GM12878 (cell line): ENCODE measurements at regions not wholly inside any gene's neighbourhood (a gene's known extent, or its start where the extent isn't known, plus 50 kb on each side); places are given as distances from the start of the nearest gene placed in this dataset.

Source experiments
- CREB1 ChIP-seq: IDR thresholded peaks from 2 replicates; pipeline ENCODE4 v1.6.1; 2012; ENCODE audit warnings: low read depth, mild to moderate bottlenecking, inconsistent platforms
- POLR2AphosphoS2 ChIP-seq: IDR thresholded peaks from 2 replicates; pipeline ENCODE4 v1.6.1; 2011; ENCODE audit warnings: low read depth, mild to moderate bottlenecking, low read length, improper control_type of control experiment, moderate library complexity
- SREBF2 ChIP-seq: IDR thresholded peaks from 2 replicates; pipeline ENCODE4 v1.6.1; 2012; ENCODE audit warnings: mild to moderate bottlenecking, low read length
- TCF7 ChIP-seq: IDR thresholded peaks from 2 replicates; pipeline ENCODE4 v1.6.1; 2014; ENCODE audit warnings: antibody characterized with exemption, borderline replicate concordance
- USF1 ChIP-seq: IDR thresholded peaks from 2 replicates; pipeline ENCODE4 v1.6.1; 2011; ENCODE audit warnings: borderline replicate concordance, low read depth, mild to moderate bottlenecking, moderate library complexity, mixed read lengths, low read length; ENCODE audit not compliant: insufficient read depth; ENCODE audit errors: extremely low read length
- TF ChIP-seq, protein P1 (sequence below), 3 experiments: IDR thresholded peaks in 2 of 3; conservative IDR thresholded peaks in 1 of 3; 2 replicates each; pipeline ENCODE4 v1.5.1; 2011; ENCODE audit warnings: low read depth in 3 of 3, low read length in 3 of 3, mild to moderate bottlenecking in 3 of 3, control low read depth in 2 of 3, moderate library complexity in 2 of 3, inconsistent platforms in 1 of 3, mixed read lengths in 1 of 3; ENCODE audit not compliant: control insufficient read depth in 2 of 3, insufficient read depth in 1 of 3; ENCODE audit errors: extremely low read depth in 1 of 3
- TF ChIP-seq, protein P2 (sequence below): fragments of 450-650 bp; IDR thresholded peaks from 2 replicates; pipeline ENCODE4 v1.6.1; 2016; ENCODE audit warnings: mild to moderate bottlenecking

DNA sequence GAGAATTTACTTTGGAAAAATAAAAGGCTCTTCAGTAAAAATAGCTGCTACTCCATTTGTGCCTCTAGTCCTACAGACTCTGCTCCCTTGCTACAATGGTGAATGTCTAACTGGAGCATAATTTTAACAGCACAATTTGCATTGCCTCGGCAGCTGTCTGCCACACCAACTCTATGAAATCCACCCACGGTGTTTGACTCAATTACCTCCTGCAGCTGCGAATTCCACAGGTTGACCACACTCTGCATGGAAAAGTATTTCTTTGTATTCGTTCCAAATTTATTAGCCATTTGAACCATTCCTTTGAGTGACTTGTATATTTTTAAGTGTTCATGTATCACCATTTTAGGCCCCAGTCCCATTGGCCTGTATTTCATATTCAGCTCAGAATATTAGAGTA, 182.1 kb upstream of the CCDC68 start:
- no peak for TF ChIP-seq USF1
- TF ChIP-seq, protein P1, sequence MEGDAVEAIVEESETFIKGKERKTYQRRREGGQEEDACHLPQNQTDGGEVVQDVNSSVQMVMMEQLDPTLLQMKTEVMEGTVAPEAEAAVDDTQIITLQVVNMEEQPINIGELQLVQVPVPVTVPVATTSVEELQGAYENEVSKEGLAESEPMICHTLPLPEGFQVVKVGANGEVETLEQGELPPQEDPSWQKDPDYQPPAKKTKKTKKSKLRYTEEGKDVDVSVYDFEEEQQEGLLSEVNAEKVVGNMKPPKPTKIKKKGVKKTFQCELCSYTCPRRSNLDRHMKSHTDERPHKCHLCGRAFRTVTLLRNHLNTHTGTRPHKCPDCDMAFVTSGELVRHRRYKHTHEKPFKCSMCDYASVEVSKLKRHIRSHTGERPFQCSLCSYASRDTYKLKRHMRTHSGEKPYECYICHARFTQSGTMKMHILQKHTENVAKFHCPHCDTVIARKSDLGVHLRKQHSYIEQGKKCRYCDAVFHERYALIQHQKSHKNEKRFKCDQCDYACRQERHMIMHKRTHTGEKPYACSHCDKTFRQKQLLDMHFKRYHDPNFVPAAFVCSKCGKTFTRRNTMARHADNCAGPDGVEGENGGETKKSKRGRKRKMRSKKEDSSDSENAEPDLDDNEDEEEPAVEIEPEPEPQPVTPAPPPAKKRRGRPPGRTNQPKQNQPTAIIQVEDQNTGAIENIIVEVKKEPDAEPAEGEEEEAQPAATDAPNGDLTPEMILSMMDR (IDR thresholded peaks at IDR 0.05 in 2 of 3, conservative IDR thresholded peaks at IDR 0.05 in 1 of 3; ENCODE audit: control insufficient read depth in 2 of 3, extremely low read depth in 1 of 3, insufficient read depth in 1 of 3, low read depth in 3 of 3, low read length in 3 of 3): no peak
- TF ChIP-seq, protein P2, sequence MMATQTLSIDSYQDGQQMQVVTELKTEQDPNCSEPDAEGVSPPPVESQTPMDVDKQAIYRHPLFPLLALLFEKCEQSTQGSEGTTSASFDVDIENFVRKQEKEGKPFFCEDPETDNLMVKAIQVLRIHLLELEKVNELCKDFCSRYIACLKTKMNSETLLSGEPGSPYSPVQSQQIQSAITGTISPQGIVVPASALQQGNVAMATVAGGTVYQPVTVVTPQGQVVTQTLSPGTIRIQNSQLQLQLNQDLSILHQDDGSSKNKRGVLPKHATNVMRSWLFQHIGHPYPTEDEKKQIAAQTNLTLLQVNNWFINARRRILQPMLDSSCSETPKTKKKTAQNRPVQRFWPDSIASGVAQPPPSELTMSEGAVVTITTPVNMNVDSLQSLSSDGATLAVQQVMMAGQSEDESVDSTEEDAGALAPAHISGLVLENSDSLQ: no peak
- no peak for TF ChIP-seq POLR2AphosphoS2
- TF ChIP-seq CREB1: no peak
- TF ChIP-seq TCF7: no peak
- TF ChIP-seq SREBF2: no peak
